HG02973 (cell line): ENCODE measurements at regions not wholly inside any gene's neighbourhood (a gene's known extent, or its start where the extent isn't known, plus 50 kb on each side); places are given as distances from the start of the nearest gene placed in this dataset.

ENCODE experiments used
- ATAC-seq: cut with Tn5 transposase; IDR thresholded peaks from one replicate; pipeline ENCODE4 v1.9.1; 2021; ENCODE audit warnings: moderate library complexity; ENCODE audit not compliant: unreplicated experiment

DNA sequence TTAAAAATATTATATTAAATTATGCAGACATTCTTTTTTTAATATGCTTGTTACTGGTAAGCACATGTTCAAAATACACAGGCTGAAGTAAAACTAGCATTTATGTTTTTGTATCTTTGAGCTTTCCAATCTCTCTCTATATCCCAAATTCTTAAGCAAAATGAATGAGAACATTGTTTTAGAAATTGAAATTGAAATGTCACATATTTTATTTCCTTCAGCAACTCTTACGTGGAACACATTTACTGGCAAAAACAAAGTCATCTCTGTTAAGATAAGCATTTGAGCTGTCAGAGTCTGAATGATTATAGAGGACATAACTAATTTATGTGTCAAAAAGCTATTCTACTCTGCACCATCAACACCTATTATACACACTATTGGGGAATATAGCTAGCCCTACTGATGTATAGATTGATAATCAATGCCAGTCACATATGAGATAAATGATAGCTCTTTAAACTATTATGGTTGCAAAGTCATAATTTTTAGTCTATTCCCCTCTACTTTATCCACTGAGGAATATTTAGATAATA is 535.4 kb upstream of the BCHE start:
- no peak for ATAC-seq

GRCh38 chr3:166367947-166368533 is 530.8 kb upstream of the BCHE start:
- no peak for ATAC-seq

- ATAC-seq, result no peak
These were observed 525.5 kb upstream of the BCHE start for GRCh38 chr3:166362698-166363097.

DNA sequence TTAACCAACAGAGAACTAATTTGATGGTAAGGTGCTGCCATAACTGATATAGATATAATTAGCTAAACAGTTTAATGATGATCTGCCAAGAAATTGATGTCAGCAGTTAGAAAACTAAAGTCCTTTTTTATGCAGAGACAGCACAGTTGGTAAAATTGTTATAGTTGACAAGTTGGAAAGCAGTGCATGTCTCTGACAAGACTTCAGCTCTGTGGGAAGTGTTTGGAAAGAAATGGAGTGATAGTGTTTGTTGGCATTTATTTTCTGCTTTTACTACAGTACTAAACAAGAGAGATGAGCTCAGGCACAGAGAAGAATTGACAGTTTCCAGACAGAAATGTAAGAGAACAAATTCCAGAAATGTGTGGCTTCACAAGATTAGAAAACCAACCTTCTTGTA is 523.5 kb upstream of the BCHE start:
- ATAC-seq, result no peak

GRCh38 chr3:166351461-166351860 is 514.2 kb upstream of the BCHE start:
- ATAC-seq, result no peak

DNA sequence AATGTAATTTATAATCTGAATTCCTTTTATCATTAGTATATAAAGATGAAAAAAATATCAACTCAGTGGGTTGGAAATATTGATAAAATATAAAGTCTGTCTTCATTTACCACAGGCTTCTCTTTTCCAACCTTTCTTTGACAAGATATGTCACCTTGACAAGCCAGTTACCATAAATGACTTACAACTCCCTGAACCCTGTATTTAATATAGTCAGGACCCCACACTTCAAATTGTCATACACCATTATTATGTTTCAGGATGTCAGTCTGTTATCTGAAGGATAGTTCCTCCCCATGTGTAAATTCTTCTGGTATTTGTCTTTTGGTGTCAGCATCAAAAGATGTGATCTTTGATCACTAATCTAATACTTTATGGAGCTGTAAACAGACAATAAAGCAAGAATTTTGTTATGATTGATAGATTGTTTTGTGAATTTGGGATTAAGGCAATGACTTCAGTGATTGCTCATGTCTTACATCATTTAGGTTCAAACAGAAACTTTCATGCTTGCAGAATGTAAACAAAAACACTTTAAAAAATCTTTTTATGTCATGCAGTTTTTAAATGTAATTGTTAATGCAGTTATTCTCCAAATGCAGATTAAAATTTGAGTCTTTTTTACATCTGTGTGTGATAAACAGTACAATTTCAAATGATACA is 503.5 kb upstream of the BCHE start:
- ATAC-seq, result no peak

GRCh38 chr3:166324401-166324800 is 487.2 kb upstream of the BCHE start:
- no peak for ATAC-seq

GRCh38 chr3:166322391-166322790 is 485.2 kb upstream of the BCHE start:
- no peak for ATAC-seq

GRCh38 chr3:166307756-166308350 is 470.6 kb upstream of the BCHE start:
- no peak for ATAC-seq

- ATAC-seq, result no peak
These were observed 467.4 kb upstream of the BCHE start for GRCh38 chr3:166304584-166304983.

- no peak for ATAC-seq
These were observed 466.5 kb upstream of the BCHE start for GRCh38 chr3:166303681-166304080.

GRCh38 chr3:166302331-166302730 is 465.1 kb upstream of the BCHE start:
- ATAC-seq, result no peak

DNA sequence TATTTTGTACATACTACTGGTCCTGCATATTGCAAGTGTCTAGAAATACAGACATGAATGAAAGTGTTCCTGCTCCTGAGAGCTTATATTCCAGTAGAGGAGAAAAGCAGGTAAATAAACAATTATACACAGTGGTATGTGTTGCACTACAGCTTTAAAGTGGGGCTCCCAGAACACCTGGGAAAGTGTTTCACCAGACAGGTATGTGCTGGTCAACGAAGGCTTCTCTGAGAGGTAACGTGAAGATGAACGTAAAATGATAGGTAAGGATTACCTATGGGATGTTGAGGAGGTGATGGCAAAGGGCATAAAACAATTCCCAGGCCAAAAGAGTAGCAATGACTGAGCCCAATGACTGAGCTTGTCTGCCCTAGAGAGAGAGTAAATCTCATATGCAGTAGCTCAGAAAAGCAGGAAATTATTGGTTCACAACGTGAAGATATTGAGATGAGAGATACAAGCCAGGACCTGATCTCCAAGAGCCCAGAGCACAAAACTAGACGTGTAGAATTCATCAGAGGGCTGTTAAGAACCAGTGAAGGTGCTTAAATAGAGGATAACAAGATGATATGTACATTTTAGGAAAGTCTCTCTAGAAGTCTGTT is 459.1 kb upstream of the BCHE start:
- ATAC-seq, result no peak

- no peak for ATAC-seq
These were observed 454.1 kb upstream of the BCHE start for GRCh38 chr3:166291186-166291955.

- ATAC-seq, result no peak
These were observed 447.8 kb upstream of the BCHE start for GRCh38 chr3:166285001-166285400.

- ATAC-seq, result no peak
These were observed 446.6 kb upstream of the BCHE start for GRCh38 chr3:166283840-166284239.

GRCh38 chr3:166282931-166283330 is 445.7 kb upstream of the BCHE start:
- no peak for ATAC-seq

DNA sequence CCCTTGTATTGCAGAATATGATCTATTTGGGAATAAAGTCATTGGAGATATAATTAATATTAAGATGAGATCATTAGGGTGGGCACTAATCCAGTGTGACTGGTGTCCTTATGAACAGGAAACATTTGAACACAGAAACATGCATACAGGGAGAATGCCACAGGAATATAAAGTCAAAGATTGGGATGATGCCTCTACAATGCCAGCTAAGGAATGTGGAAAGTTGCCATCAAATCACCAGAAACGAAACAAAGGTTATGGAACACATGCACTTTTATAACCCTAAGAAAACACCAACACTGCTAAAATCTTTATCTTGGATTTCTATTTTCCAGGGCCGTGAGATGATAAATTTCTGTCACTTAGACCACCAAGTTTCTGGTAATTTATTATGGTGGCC is 442.4 kb upstream of the BCHE start:
- no peak for ATAC-seq

DNA sequence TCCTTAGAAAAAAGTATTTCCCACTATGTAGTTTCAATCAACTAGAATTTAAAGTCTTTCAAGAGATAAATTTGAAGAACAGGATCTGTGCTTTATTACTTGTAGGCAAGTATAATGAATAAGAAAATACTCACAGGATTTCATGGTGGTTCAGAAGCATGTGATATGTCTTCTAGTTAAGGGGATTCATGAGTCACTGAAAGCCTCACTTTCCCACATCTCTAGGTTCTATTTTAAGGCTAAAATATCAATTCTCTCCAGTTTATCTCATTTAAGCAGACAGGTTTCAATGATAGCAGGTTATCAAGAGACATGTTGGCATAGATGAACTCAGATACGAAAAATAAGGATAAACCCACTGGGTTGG is 437.8 kb upstream of the BCHE start:
- ATAC-seq, result no peak

DNA sequence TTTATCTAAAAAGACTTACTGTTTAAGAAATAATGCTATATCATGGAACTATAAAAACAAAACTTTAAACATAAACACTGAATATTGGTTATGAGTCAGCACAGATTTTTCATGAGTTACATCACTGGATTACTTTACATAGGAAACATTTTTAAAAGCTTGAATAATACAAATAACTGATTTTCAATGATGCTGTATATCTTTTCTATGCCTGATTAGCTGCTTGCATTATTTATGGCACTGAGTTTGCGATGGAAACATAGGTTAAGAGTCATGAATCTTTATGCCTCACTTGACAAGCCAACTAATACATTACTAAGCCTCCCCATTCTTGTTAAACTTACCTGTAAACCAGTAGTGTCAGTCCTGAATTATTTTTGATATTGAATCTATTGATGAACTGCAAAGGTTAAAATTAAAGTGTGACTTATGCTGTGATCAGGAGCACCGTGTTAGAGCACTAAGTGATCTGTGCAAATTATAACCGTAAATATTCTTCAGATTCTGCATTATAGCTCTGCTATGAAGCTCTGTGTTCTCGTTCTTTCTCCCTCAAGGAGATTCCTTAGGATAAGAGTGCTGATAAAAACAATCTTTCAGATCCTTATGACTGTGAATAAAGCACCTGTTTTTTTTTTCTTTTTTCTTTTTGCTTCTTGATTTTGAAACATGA is 437.3 kb upstream of the BCHE start:
- no peak for ATAC-seq

- no peak for ATAC-seq
These were observed 433.2 kb upstream of the BCHE start for GRCh38 chr3:166270429-166270828.
